OCI-LY3 (cell line): ENCODE measurements at regions not wholly inside any gene's neighbourhood (a gene's known extent, or its start where the extent isn't known, plus 50 kb on each side); places are given as distances from the start of the nearest gene placed in this dataset.

ENCODE experiments used
- EZH2phosphoT487 ChIP-seq: fragments of 200-600 bp; shearing (Covaris generic); IDR thresholded peaks from 2 replicates; pipeline ENCODE4 v1.6.1; 2018; ENCODE audit warnings: antibody characterized with exemption, mixed run types, low read depth
- TF ChIP-seq, protein P1 (sequence below): fragments of 200-600, 300-600 bp; sonication (generic); IDR thresholded peaks from 2 replicates; pipeline ENCODE4 v1.5.1; 2014; ENCODE audit warnings: antibody characterized with exemption, low read length, low read depth

DNA sequence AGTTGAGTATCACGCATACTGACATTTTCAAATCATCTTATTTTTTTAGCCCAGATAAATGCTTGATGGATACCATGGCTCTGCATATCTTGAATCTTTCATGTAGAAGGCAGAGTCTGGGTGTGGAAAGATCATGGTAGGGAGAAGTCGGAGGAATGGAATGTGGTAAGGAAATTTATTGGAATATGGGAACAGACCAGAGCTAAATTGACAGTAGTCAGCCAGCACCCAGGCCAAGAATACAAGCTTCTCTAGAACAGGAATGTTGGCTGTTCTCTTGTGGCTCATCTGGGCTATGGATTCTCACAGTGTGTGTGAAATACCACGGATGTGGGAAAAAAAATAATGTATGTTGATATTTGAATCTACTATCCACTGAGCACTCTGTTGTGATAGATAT, 305.7 kb upstream of the COL8A1 start:
- TF ChIP-seq, protein P1, sequence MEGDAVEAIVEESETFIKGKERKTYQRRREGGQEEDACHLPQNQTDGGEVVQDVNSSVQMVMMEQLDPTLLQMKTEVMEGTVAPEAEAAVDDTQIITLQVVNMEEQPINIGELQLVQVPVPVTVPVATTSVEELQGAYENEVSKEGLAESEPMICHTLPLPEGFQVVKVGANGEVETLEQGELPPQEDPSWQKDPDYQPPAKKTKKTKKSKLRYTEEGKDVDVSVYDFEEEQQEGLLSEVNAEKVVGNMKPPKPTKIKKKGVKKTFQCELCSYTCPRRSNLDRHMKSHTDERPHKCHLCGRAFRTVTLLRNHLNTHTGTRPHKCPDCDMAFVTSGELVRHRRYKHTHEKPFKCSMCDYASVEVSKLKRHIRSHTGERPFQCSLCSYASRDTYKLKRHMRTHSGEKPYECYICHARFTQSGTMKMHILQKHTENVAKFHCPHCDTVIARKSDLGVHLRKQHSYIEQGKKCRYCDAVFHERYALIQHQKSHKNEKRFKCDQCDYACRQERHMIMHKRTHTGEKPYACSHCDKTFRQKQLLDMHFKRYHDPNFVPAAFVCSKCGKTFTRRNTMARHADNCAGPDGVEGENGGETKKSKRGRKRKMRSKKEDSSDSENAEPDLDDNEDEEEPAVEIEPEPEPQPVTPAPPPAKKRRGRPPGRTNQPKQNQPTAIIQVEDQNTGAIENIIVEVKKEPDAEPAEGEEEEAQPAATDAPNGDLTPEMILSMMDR, result no peak
- no peak for TF ChIP-seq EZH2phosphoT487
